ENCODE measurements at regions not wholly inside any gene's neighbourhood (a gene's known extent, or its start where the extent isn't known, plus 50 kb on each side); places are given as distances from the start of the nearest gene placed in this dataset.
"Not testable (repeated sequence)": the region's sequence is repeated elsewhere in the genome, so short reads cannot be mapped to it uniquely, and the experiment has no call there.

DNA sequence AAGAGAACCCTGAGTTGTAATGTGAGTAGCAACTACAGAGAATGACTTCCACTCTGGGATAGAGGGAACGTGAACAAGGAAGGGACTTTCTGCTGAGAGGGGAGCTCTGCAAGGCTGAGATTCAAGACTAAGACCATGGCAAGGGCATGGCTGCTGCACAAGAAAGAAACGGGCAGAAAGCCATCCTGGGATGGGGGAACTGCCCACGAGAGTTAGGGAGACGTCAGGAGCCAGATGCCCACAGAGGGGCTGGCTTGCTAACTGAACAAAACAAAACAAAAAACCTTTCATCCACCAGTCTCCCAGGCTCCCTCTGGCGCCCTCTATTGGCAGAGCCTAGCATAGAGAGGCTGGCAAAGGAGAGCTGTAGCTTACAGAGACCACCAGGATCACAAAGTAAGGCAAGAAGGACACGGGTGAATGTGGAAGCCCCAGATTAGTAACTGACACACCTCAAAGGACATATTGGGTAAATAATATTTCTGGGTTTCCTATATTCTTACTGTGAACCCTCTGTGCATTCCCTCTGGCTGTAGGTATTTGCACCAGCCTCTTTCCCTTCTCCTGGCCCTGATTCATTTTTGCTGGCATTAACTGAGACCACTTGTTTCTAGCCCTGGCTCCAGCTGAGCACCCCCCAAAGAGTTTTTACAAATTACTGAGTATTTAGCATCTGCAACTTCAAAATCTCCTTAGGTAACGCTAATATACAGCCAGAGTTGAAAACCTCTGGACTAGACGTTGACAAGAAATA is 338.3 kb downstream of the EMP1 start:
- H3K79me2 ChIP-seq (ENCODE audit: insufficient read depth, low read length), result no peaks in the 10 kb centered on the region
- no peaks in the 10 kb centered on the region for H3K27me3 ChIP-seq (ENCODE audit: insufficient read depth, low read length)
- peak; percentile 60 for DNase-seq (ENCODE audit: insufficient read length, low spot score, missing footprints)
- peak overlapping the region; percentile 71 for H3K4me2 ChIP-seq (ENCODE audit: insufficient read depth, low read length)
- no peaks in the 10 kb centered on the region for H3K4me1 ChIP-seq (ENCODE audit: insufficient read depth, low read length)
- peak overlapping the region; percentile 35 for H3K4me3 ChIP-seq (ENCODE audit: insufficient read depth, low read length)
- H3K36me3 ChIP-seq (ENCODE audit: insufficient read depth, low read length), result no peaks in the 10 kb centered on the region
- no peaks in the 10 kb centered on the region for H3K9me3 ChIP-seq (ENCODE audit: low read depth, low read length)
- H2AFZ ChIP-seq (ENCODE audit: low read length), result peak overlapping the region; percentile 83
- TF ChIP-seq, protein P1, sequence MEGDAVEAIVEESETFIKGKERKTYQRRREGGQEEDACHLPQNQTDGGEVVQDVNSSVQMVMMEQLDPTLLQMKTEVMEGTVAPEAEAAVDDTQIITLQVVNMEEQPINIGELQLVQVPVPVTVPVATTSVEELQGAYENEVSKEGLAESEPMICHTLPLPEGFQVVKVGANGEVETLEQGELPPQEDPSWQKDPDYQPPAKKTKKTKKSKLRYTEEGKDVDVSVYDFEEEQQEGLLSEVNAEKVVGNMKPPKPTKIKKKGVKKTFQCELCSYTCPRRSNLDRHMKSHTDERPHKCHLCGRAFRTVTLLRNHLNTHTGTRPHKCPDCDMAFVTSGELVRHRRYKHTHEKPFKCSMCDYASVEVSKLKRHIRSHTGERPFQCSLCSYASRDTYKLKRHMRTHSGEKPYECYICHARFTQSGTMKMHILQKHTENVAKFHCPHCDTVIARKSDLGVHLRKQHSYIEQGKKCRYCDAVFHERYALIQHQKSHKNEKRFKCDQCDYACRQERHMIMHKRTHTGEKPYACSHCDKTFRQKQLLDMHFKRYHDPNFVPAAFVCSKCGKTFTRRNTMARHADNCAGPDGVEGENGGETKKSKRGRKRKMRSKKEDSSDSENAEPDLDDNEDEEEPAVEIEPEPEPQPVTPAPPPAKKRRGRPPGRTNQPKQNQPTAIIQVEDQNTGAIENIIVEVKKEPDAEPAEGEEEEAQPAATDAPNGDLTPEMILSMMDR (IDR thresholded peaks at IDR 0.05; ENCODE audit: extremely low read depth, low read depth, low read length), result peak; percentile 99
- H4K20me1 ChIP-seq (ENCODE audit: insufficient read depth, low read length), result no peaks in the 10 kb centered on the region
- H3K27ac ChIP-seq (ENCODE audit: low read depth, low read length), result no peak overlapping the region

DNA sequence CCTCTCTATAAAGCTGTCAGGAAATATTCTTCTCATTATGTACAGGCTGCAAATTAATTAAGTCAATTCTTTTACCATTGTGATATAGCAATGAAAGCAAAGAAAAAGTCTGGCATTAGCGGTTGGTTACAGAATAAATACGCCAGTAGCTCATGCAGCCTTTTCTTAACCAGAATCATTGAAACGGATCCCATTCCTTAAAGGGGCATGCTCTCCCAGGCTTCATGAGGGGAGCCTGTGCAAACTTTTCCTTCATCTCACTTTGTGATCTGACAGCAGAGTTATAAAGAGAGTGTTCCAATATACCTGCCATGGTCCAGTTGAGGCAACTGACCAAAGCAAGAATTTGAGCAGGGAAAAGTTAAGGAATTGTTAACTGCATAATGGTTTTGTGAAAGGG is 337.7 kb downstream of the EMP1 start:
- DNase-seq (ENCODE audit: insufficient read length, low spot score, missing footprints), result no peak
- H3K27ac ChIP-seq (ENCODE audit: low read depth, low read length), result no peak overlapping the region
- H2AFZ ChIP-seq (ENCODE audit: low read length), result peak overlapping the region; percentile 83
- no peaks in the 10 kb centered on the region for H3K9me3 ChIP-seq (ENCODE audit: low read depth, low read length)
- TF ChIP-seq, protein P1 (IDR thresholded peaks at IDR 0.05; ENCODE audit: extremely low read depth, low read depth, low read length), result no peak
- peak overlapping the region; percentile 35 for H3K4me3 ChIP-seq (ENCODE audit: insufficient read depth, low read length)
- peak overlapping the region; percentile 71 for H3K4me2 ChIP-seq (ENCODE audit: insufficient read depth, low read length)
- no peaks in the 10 kb centered on the region for H3K4me1 ChIP-seq (ENCODE audit: insufficient read depth, low read length)
- H3K27me3 ChIP-seq (ENCODE audit: insufficient read depth, low read length), result no peaks in the 10 kb centered on the region
- H3K79me2 ChIP-seq (ENCODE audit: insufficient read depth, low read length), result no peaks in the 10 kb centered on the region
- H3K36me3 ChIP-seq (ENCODE audit: insufficient read depth, low read length), result no peaks in the 10 kb centered on the region
- no peaks in the 10 kb centered on the region for H4K20me1 ChIP-seq (ENCODE audit: insufficient read depth, low read length)

DNA sequence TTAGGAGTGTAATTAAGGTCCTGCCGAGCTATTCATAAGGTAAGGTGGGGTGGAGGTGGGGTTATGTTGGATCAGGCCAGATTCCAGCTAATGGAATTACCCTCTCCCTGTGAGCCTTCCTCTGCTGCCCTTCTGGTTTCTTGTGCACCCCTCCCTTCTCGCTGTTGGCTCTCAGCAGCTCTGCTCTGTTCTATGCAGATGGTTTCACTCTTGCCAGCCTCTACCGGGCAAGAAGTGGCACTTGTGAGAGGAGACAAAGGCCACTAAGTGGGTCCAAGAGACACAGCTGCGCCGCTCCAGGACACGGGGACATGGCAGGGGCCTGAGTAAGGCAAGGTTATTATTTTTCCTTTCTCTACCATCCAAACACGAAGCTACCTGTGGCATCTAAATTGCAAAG is 334.4 kb downstream of the EMP1 start:
- Histone ChIP-seq H3K4me3 (ENCODE audit: insufficient read depth, low read length) (no peak overlapping the region), H3K4me2 (ENCODE audit: insufficient read depth, low read length) (no peak overlapping the region), H4K20me1 (ENCODE audit: insufficient read depth, low read length) (no peaks in the 10 kb centered on the region), H3K9me3 (ENCODE audit: low read depth, low read length) (no peaks in the 10 kb centered on the region), H3K27me3 (ENCODE audit: insufficient read depth, low read length) (no peaks in the 10 kb centered on the region), H3K79me2 (ENCODE audit: insufficient read depth, low read length) (no peaks in the 10 kb centered on the region), H2AFZ (ENCODE audit: low read length) (no peak overlapping the region), H3K27ac (ENCODE audit: low read depth, low read length) (no peak overlapping the region), H3K36me3 (ENCODE audit: insufficient read depth, low read length) (no peaks in the 10 kb centered on the region), H3K4me1 (ENCODE audit: insufficient read depth, low read length) (no peaks in the 10 kb centered on the region)
- no peak for DNase-seq (ENCODE audit: insufficient read length, low spot score, missing footprints)
- TF ChIP-seq, protein P1 (IDR thresholded peaks at IDR 0.05; ENCODE audit: extremely low read depth, low read depth, low read length), result no peak

DNA sequence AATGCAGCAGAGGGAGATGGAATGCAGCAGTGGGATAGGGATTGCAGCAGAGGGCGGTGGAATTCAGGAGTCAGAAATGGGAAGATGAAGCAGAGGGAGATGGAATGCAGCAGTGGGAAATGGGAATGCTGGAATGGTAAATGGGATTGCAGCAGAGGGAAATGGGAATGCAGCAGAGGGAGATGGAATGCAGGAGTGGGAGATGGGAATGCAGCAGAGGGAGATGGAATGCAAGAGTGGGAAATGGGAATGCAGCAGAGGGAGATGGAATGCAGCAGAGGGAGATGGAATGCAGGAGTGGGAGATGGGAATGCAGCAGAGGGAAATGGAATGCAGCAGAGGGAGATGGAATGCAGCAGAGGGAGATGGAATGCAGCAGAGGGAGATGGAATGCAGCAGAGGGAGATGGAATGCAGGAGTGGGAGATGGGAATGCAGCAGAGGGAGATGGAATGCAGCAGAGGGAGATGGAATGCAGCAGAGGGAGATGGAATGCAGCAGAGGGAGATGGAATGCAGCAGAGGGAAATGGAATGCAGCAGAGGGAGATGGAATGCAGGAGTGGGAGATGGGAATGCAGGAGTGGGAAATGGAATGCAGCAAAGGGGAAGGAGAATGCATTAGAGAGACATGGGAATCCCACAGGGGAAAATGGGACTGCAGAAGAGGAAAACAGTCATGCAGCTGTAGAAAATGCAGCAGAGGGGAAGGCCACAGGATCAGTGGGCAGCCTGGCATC is 329.8 kb downstream of the EMP1 start:
- not testable (repeated sequence) for H3K27ac ChIP-seq (ENCODE audit: low read depth, low read length); H4K20me1 ChIP-seq (ENCODE audit: insufficient read depth, low read length); H3K79me2 ChIP-seq (ENCODE audit: insufficient read depth, low read length); H3K4me3 ChIP-seq (ENCODE audit: insufficient read depth, low read length); DNase-seq (ENCODE audit: insufficient read length, low spot score, missing footprints); H3K36me3 ChIP-seq (ENCODE audit: insufficient read depth, low read length); H3K27me3 ChIP-seq (ENCODE audit: insufficient read depth, low read length); H3K4me1 ChIP-seq (ENCODE audit: insufficient read depth, low read length); H3K4me2 ChIP-seq (ENCODE audit: insufficient read depth, low read length); H2AFZ ChIP-seq (ENCODE audit: low read length); H3K9me3 ChIP-seq (ENCODE audit: low read depth, low read length)

Measured in osteoblast (primary cell).